Sigmoid colon (tissue), 6 donors: ENCODE measurements at regions not wholly inside any gene's neighbourhood (a gene's known extent, or its start where the extent isn't known, plus 50 kb on each side); places are given as distances from the start of the nearest gene placed in this dataset.

Experiments used
- DNase-seq: peaks from one replicate; pipeline ENCODE4 v3.0.0-alpha.2; 2019
- H3K27ac ChIP-seq, 4 donors: fragments of 200-600 bp; sonication (generic); one replicate each; pipeline ENCODE4 v1.5.1; 2016 to 2019; ENCODE audit warnings: mild to moderate bottlenecking in 1 of 4
- H3K27me3 ChIP-seq, 3 donors: fragments of 200-600 bp; sonication (generic); one replicate each; pipeline ENCODE4 v1.5.1; 2019; ENCODE audit warnings: mild to moderate bottlenecking in 1 of 3
- H3K36me3 ChIP-seq, 4 donors: fragments of 200-600 bp; sonication (generic); one replicate each; pipeline ENCODE4 v1.5.1; 2016 to 2019
- H3K4me1 ChIP-seq, 4 donors: fragments of 200-600 bp; sonication (generic); one replicate each; pipeline ENCODE4 v1.5.1; 2017 to 2019
- H3K4me3 ChIP-seq, 4 donors: fragments of 200-600 bp; sonication (generic); one replicate each; pipeline ENCODE4 v1.5.1; 2017 to 2019; ENCODE audit warnings: mild to moderate bottlenecking in 2 of 4, moderate library complexity in 1 of 4
- H3K9me3 ChIP-seq, 4 donors: fragments of 200-600 bp in 3 of 4; sonication (generic) in 3 of 4; one replicate each; pipeline versions ENCODE4 v1.5.1 to v1.6.1; 2013 to 2019
- CTCF ChIP-seq, 4 experiments: fragments of 450-650 bp in 3 of 4; fragments of 200-600 bp in 1 of 4; IDR thresholded peaks; one replicate each; pipeline ENCODE4 v1.5.1; 2016 to 2019; ENCODE audit warnings: antibody characterized with exemption in 4 of 4, mild to moderate bottlenecking in 3 of 4, moderate library complexity in 2 of 4
- EP300 ChIP-seq, 4 donors: sonication (generic); formaldehyde crosslinking; IDR thresholded peaks; one replicate each; pipeline ENCODE4 v1.6.1; 2017; ENCODE audit warnings: antibody characterized with exemption in 4 of 4
- POLR2A ChIP-seq, 2 donors: fragments of 450-650 bp; IDR thresholded peaks; one replicate each; pipeline ENCODE4 v1.6.1; 2016; ENCODE audit warnings: antibody characterized with exemption in 2 of 2, mild to moderate bottlenecking in 2 of 2, moderate library complexity in 2 of 2
- POLR2AphosphoS5 ChIP-seq, 4 donors: sonication (generic); formaldehyde crosslinking; IDR thresholded peaks; one replicate each; pipeline ENCODE4 v1.6.1; 2017; ENCODE audit warnings: antibody characterized with exemption in 4 of 4
- WGBS, 2 donors: extraction: QIAGEN DNeasy Blood & Tissue Kit; methylation state at CpG; one replicate each; pipeline ENCODE4 v1.1.7; 2013; 5-methylcytosine and 5-hydroxymethylcytosine counted together
- intact Hi-C: fragments of 100-400 bp; cut with DNase I; formaldehyde crosslinking; loops from one replicate; pipeline ENCODE4 v1.15.1; 2023
- donor health status: healthy with polysubstance abuse.
- donor health status: healthy.

GRCh38 chr11:90916706-90917105 lies 693.9 kb upstream of the CHORDC1 start:
- no peaks in the 10 kb centered on the region for H3K4me1 ChIP-seq
- H3K27ac ChIP-seq: no peak overlapping the region
- no peak overlapping the region for H3K4me3 ChIP-seq
- no peaks in the 10 kb centered on the region for H3K36me3 ChIP-seq
- intact Hi-C loops: no loop called here
- TF ChIP-seq CTCF (IDR thresholded peaks at IDR 0.05): no peak
- TF ChIP-seq EP300 (IDR thresholded peaks at IDR 0.05): no peak
- no peak for TF ChIP-seq POLR2A (IDR thresholded peaks at IDR 0.05)
- peaks cover 0 to 3% (median 0%) of the 10 kb centered on the region in 4 donors for H3K9me3 ChIP-seq
- no peak for DNase-seq
- H3K27me3 ChIP-seq: no peaks in the 10 kb centered on the region

- H3K9me3 ChIP-seq: no peaks in the 10 kb centered on the region
- H3K36me3 ChIP-seq: no peaks in the 10 kb centered on the region
- H3K4me1 ChIP-seq: no peaks in the 10 kb centered on the region
- no peak for DNase-seq
- intact Hi-C loops: no loop called here
- TF ChIP-seq POLR2A (IDR thresholded peaks at IDR 0.05): no peak
- no peak for TF ChIP-seq EP300 (IDR thresholded peaks at IDR 0.05)
- TF ChIP-seq POLR2AphosphoS5 (IDR thresholded peaks at IDR 0.05): no peak
- no peak for TF ChIP-seq CTCF (IDR thresholded peaks at IDR 0.05)
- no peak overlapping the region for H3K4me3 ChIP-seq
- WGBS, 2 donors: 61 to 70% methylated on average over 2 of the region's 2 CpGs
- H3K27me3 ChIP-seq: no peaks in the 10 kb centered on the region
- H3K27ac ChIP-seq: no peak overlapping the region
These were observed 690.4 kb upstream of the CHORDC1 start for GRCh38 chr11:90913131-90913668.

- Histone ChIP-seq H3K4me1 (no peaks in the 10 kb centered on the region), H3K36me3 (no peaks in the 10 kb centered on the region), H3K4me3 (no peak overlapping the region), H3K27me3 (no peaks in the 10 kb centered on the region), H3K9me3 (no peaks in the 10 kb centered on the region), H3K27ac (no peak overlapping the region)
- WGBS, 2 donors: 90 to 91% methylated on average over 5 of the region's 5 CpGs
- DNase-seq: no peak
- no peak for TF ChIP-seq POLR2A (IDR thresholded peaks at IDR 0.05)
- no peak for TF ChIP-seq EP300 (IDR thresholded peaks at IDR 0.05)
- no peak for TF ChIP-seq CTCF (IDR thresholded peaks at IDR 0.05)
- TF ChIP-seq POLR2AphosphoS5 (IDR thresholded peaks at IDR 0.05): no peak
- intact Hi-C loops: no loop called here
These were observed 689.8 kb upstream of the CHORDC1 start for GRCh38 chr11:90912631-90913030.

- H3K27ac ChIP-seq: no peak overlapping the region
- no peaks in the 10 kb centered on the region for H3K9me3 ChIP-seq
- no peaks in the 10 kb centered on the region for H3K27me3 ChIP-seq
- DNase-seq: no peak
- H3K4me1 ChIP-seq: no peaks in the 10 kb centered on the region
- H3K4me3 ChIP-seq: no peak overlapping the region
- TF ChIP-seq POLR2A (IDR thresholded peaks at IDR 0.05) (no peak), EP300 (IDR thresholded peaks at IDR 0.05) (no peak), CTCF (IDR thresholded peaks at IDR 0.05) (no peak), POLR2AphosphoS5 (IDR thresholded peaks at IDR 0.05) (no peak)
- no peaks in the 10 kb centered on the region for H3K36me3 ChIP-seq
- intact Hi-C loops: no loop called here
- WGBS, 2 donors: 83 to 88% methylated on average over 2 of the region's 2 CpGs
These were observed 688.3 kb upstream of the CHORDC1 start for GRCh38 chr11:90911192-90911591.

GRCh38 chr11:90908074-90908473 lies 685.2 kb upstream of the CHORDC1 start:
- intact Hi-C loops: no loop called here
- no peak for DNase-seq
- WGBS, 2 donors: 67 to 77% methylated on average over 3 of the region's 3 CpGs
- no peaks in the 10 kb centered on the region for H3K9me3 ChIP-seq
- TF ChIP-seq POLR2AphosphoS5 (IDR thresholded peaks at IDR 0.05) (no peak), POLR2A (IDR thresholded peaks at IDR 0.05) (no peak), EP300 (IDR thresholded peaks at IDR 0.05) (no peak), CTCF (IDR thresholded peaks at IDR 0.05) (no peak)
- no peak overlapping the region for H3K27ac ChIP-seq
- H3K4me1 ChIP-seq: no peaks in the 10 kb centered on the region
- no peaks in the 10 kb centered on the region for H3K36me3 ChIP-seq
- H3K4me3 ChIP-seq: no peak overlapping the region
- H3K27me3 ChIP-seq: no peaks in the 10 kb centered on the region
